K562 (cell line): ENCODE measurements at regions not wholly inside any gene's neighbourhood (a gene's known extent, or its start where the extent isn't known, plus 50 kb on each side); places are given as distances from the start of the nearest gene placed in this dataset.

ENCODE experiments used
- ATAC-seq: fragments of 200-7000 bp; cut with Tn5 transposase; 3 replicates; pipeline ENCODE4 v1.9.1; 2020; ENCODE audit warnings: moderate library complexity
- BruUV-seq: library from RNA; stranded (reverse); fragments of 400-500 nt; replicated peaks from 2 replicates; lab custom pipeline; 2021; lab: Mats Ljungman, UMichigan
- CTCF ChIA-PET: fragments of 300-600 bp; formaldehyde crosslinking; extraction: SDS; loops from one replicate; lab custom pipeline; 2021; ENCODE audit warnings: low intra/inter-chr PET ratio; lab: Yijun Ruan, JAX
- POLR2A ChIA-PET: fragments of 300-600, 350-650 bp; sonication (Branson Sonifier 250); formaldehyde crosslinking; extraction: SDS; loops from one replicate; lab custom pipeline; 2021; ENCODE audit warnings: antibody characterized with exemption, inconsistent platforms; lab: Yijun Ruan, JAX
- DNase-seq, 4 experiments: peaks; one replicate each; pipeline versions ENCODE4 v3.0.0 to v3.0.0-alpha.2; 2011 to 2018; ENCODE audit warnings: low spot score in 3 of 4, mixed read lengths in 3 of 4; ENCODE audit errors: extremely low read depth in 1 of 4
- FAIRE-seq: peaks from 2 replicates; lab custom pipeline; 2011; peaks lifted over from hg19 to GRCh38; lab: Jason Lieb, UNC
- H2AFZ ChIP-seq: 2 replicates; pipeline ENCODE4 v1.6.0; 2011; ENCODE audit warnings: low read depth, low read length, control low read depth, inconsistent platforms
- H3K27ac ChIP-seq: fragments of 200-600 bp; 3 replicates; pipeline ENCODE4 v1.8.0; 2011; ENCODE audit warnings: low read depth, mild to moderate bottlenecking, control low read depth, inconsistent platforms, low read length, moderate library complexity, mixed read lengths; ENCODE audit errors: extremely low read depth
- H3K27me3 ChIP-seq, 2 experiments: fragments of 300-600 bp in 1 of 2; 2 replicates in 1 of 2; 3 replicates in 1 of 2; pipeline versions ENCODE4 v1.6.0 to v1.8.0; 2011; ENCODE audit warnings: inconsistent platforms in 2 of 2, low read length in 2 of 2, mild to moderate bottlenecking in 1 of 2, mixed read lengths in 1 of 2, moderate library complexity in 1 of 2; ENCODE audit not compliant: control insufficient read depth in 2 of 2, insufficient read depth in 2 of 2
- H3K36me3 ChIP-seq: fragments of 300-600 bp; 3 replicates; pipeline ENCODE4 v1.8.0; 2011; ENCODE audit warnings: mild to moderate bottlenecking, low read length, inconsistent platforms; ENCODE audit not compliant: control insufficient read depth, insufficient read depth
- H3K4me1 ChIP-seq, 2 experiments: fragments of 200-600 bp in 1 of 2; replicated peaks in 1 of 2; 2 replicates in 1 of 2; 3 replicates in 1 of 2; pipeline versions ENCODE4 v1.5.1 to v1.8.0; 2011; ENCODE audit warnings: inconsistent platforms in 2 of 2, low read length in 2 of 2, mild to moderate bottlenecking in 1 of 2, mixed read lengths in 1 of 2, moderate library complexity in 1 of 2; ENCODE audit not compliant: control insufficient read depth in 2 of 2, insufficient read depth in 2 of 2
- H3K4me2 ChIP-seq: 2 replicates; pipeline ENCODE4 v1.6.1; 2011; ENCODE audit warnings: low read length, control low read depth, inconsistent platforms, mixed read lengths; ENCODE audit not compliant: insufficient read depth
- H3K4me3 ChIP-seq: fragments of 200-600 bp; sonication (generic), shearing (Covaris generic); 2 replicates; pipeline ENCODE4 v1.5.1; 2016; ENCODE audit warnings: control low read depth, inconsistent platforms
- H3K79me2 ChIP-seq: fragments of 200-600 bp; 3 replicates; pipeline ENCODE4 v1.8.0; 2011; ENCODE audit warnings: low read length, inconsistent platforms; ENCODE audit not compliant: control insufficient read depth, insufficient read depth
- H3K9ac ChIP-seq, 2 experiments: 2 replicates each; pipeline versions ENCODE4 v1.6.0 to v1.6.1; 2011; ENCODE audit warnings: low read depth in 2 of 2, low read length in 2 of 2, control low read depth in 1 of 2, inconsistent platforms in 1 of 2, mild to moderate bottlenecking in 1 of 2, mixed read lengths in 1 of 2; ENCODE audit not compliant: insufficient read depth in 1 of 2
- H3K9me1 ChIP-seq: one replicate; pipeline ENCODE4 v1.6.0; 2011; ENCODE audit warnings: inconsistent platforms, mild to moderate bottlenecking, low read length, moderate library complexity; ENCODE audit not compliant: control insufficient read depth, insufficient read depth
- H3K9me3 ChIP-seq: replicated peaks from 2 replicates; pipeline ENCODE4 v1.5.1; 2011; ENCODE audit warnings: low read depth, low read length, inconsistent platforms; ENCODE audit not compliant: control insufficient read depth, insufficient read depth
- H4K20me1 ChIP-seq: replicated peaks from 2 replicates; pipeline ENCODE4 v1.6.1; 2011; ENCODE audit warnings: low read length, inconsistent platforms, mixed read lengths; ENCODE audit not compliant: control insufficient read depth, insufficient read depth
- DPF2 ChIP-seq: fragments of 450-650 bp; IDR thresholded peaks from 2 replicates; pipeline ENCODE4 v1.6.1; 2016
- ZNF140 ChIP-seq: fragments of 250-450 bp; sonication (Bioruptor Pico); IDR thresholded peaks from 2 replicates; pipeline ENCODE4 v1.8.0; 2021; ENCODE audit warnings: moderate library complexity, mild to moderate bottlenecking, inconsistent platforms
- WGBS: fragments of 100-300 bp; shearing (Covaris generic); methylation state at CpG from one replicate; pipeline ENCODE4 v1.1.6; 2016; ENCODE audit warnings: low coverage, mixed read lengths; ENCODE audit not compliant: insufficient coverage; ENCODE audit errors: missing lambda C conversion rate; 5-methylcytosine and 5-hydroxymethylcytosine counted together
- in situ Hi-C: fragments of 300-500 bp; cut with MboI; formaldehyde crosslinking; loops from 4 replicates; pipeline ENCODE4 v1.15.0; 2018; ENCODE audit warnings: inconsistent platforms, mixed read lengths
- intact Hi-C: fragments of 100-400 bp; cut with micrococcal nuclease; formaldehyde crosslinking; loops from 2 replicates; pipeline ENCODE4 v1.14.2; 2022
- TF ChIP-seq, protein P1 (sequence below), 2 experiments: fragments of 250-450 bp in 1 of 2; fragments of 450-650 bp in 1 of 2; sonication (Bioruptor Pico) in 1 of 2; IDR thresholded peaks; 2 replicates each; pipeline versions ENCODE4 v1.6.1 to v1.8.0; 2016 to 2021; ENCODE audit warnings: mild to moderate bottlenecking in 2 of 2, moderate library complexity in 2 of 2, missing compliant biosample characterization in 1 of 2, missing genetic modification characterization in 1 of 2

DNA sequence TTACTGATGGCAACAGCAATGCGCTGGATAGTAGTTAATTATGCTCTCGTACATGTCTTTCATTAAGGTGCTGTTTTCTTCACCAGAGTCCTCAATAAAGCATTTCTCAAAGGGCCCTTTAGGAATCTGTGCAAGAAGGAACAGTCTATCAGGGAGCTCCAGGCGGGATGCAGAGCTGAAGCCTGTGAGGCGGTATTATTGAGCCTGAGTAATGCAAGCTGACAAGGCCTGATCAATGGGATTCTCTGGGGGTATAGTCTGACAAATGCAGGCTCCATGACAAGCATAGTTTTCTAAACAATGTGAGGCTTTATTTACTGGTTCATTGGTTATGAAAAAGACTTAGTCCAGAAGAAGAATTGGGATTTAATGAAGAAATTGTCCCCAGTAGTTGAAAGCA lies 530.9 kb upstream of the CBLB start:
- FAIRE-seq, result no peak
- 0% methylated on average over 4 of the region's 4 CpGs for WGBS
- in situ Hi-C loops, result no loop called here
- no peak for TF ChIP-seq DPF2
- TF ChIP-seq, all 486 proteins: peak for 0
- POLR2A ChIA-PET, result no interaction called here
- H3K4me2 ChIP-seq, result no peak overlapping the region
- BruUV-seq, result no TSS peak
- no peak overlapping the region for H3K4me3 ChIP-seq
- CTCF ChIA-PET, result no interaction called here
- no peaks in the 10 kb centered on the region for H3K4me1 ChIP-seq
- no peaks in the 10 kb centered on the region for H3K9me1 ChIP-seq
- intact Hi-C loops, result no loop called here
- no peaks in the 10 kb centered on the region for H3K9me3 ChIP-seq
- no peaks in the 10 kb centered on the region for H3K79me2 ChIP-seq
- ATAC-seq, result no peak
- no peak overlapping the region for H2AFZ ChIP-seq
- H3K27ac ChIP-seq, result no peak overlapping the region
- H3K36me3 ChIP-seq, result no peaks in the 10 kb centered on the region
- H3K27me3 ChIP-seq, result no peaks in the 10 kb centered on the region
- no peak for DNase-seq
- no peak overlapping the region for H3K9ac ChIP-seq
- H4K20me1 ChIP-seq, result no peaks in the 10 kb centered on the region

DNA sequence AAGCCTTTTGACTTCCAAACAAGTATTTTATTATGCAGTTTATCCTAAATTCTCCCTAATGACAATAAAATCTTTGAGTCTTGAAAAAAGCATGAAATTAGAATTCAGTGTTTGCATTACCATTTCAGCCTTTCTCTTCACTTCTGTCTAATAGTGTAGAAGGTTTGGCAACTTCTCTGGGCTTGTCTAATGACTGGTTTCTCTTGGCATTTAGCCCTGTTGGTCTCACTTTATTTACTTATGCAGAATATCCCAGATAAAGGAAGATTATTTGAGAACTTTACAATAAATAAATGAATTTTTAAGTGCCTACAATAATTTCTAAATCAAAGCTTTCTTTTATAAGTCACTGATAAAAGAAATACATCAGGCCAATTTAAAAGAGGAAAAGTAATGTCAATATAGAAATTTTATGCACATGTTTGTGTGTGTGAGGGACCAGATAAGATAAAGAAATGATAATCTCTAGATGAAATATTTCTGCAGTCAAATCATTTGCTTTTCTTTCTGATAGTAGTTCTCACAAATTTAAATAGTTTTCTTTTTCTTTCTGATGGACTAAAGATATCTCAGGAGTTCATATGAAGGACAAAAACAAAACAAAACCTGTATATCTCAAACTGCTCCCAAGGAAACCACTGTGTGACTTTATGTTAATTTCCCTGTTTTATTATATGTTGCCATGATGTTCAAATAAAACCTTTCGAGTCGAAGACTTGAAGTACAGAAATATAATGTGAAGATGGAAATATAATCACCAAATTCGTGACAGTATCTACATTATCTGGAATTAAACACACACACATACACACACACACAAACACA lies 533.1 kb upstream of the CBLB start:
- Histone ChIP-seq H3K4me2 (no peak overlapping the region), H3K36me3 (no peaks in the 10 kb centered on the region), H3K9me1 (no peaks in the 10 kb centered on the region), H3K4me3 (no peak overlapping the region), H2AFZ (no peak overlapping the region), H3K27me3 (no peaks in the 10 kb centered on the region), H3K79me2 (no peaks in the 10 kb centered on the region), H3K9me3 (no peaks in the 10 kb centered on the region), H3K27ac (no peak overlapping the region), H4K20me1 (no peaks in the 10 kb centered on the region), H3K9ac (no peak overlapping the region), H3K4me1 (no peaks in the 10 kb centered on the region)
- DNase-seq, result no peak
- ChIA-PET POLR2A (no interaction called here), CTCF (no interaction called here)
- in situ Hi-C loops (no loop called here), intact Hi-C loops (no loop called here)
- no peak for TF ChIP-seq ZNF140 (CRISPR knock-in tag)
- TF ChIP-seq, protein P1, sequence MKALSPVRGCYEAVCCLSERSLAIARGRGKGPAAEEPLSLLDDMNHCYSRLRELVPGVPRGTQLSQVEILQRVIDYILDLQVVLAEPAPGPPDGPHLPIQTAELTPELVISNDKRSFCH (CRISPR knock-in tag; IDR thresholded peaks at IDR 0.05), result no peak
- TF ChIP-seq, protein P1 (tag; IDR thresholded peaks at IDR 0.05), result no peak
- ATAC-seq, result no peak
- no TSS peak for BruUV-seq
- 0% methylated on average over 3 of the region's 3 CpGs for whole genome bisulfite sequencing
- no peak for FAIRE-seq
